ENCODE measurements at regions not wholly inside any gene's neighbourhood (a gene's known extent, or its start where the extent isn't known, plus 50 kb on each side); places are given as distances from the start of the nearest gene placed in this dataset.

DNA sequence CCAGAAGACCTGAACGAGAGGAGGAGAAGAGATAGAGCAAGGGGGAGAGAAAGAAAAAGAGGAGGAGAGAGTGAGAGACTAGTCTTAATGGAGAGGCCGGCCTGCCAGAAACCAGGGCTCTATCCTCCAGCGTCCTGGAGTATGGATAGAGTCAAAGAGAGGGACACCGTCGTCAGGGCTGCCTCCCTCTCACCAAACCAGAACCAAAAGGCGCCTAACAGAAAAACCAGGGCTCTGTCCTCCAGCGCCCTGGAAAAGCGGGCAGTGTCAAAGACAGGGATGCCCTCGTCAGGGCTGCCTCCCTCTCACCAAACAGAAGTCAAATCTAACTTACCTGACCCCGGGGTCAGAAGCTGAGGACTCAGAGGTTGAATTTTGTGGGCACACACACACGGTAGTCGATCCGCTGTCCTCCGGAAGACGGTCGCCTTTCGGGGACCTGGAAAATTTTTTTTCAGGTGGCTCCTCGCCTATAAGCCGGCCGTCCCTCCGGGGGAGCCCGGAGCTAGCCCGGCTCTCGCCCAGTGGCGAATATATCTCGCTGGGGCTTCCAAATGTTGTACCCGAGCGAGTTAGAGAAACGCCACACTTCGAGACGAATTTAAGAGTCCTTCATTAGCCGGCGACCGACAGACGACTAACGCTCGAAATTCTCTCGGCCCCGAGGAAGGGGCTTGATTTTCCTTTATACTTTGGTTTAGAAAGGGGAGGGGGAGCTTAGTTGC lies 148.2 kb downstream of the TRIM27 start:
- DNase-seq (ENCODE audit: low spot score, unreplicated experiment), result no peak
- peaks cover 97% of the 10 kb centered on the region for H3K27me3 Mint-ChIP-seq
- H3K27ac Mint-ChIP-seq, result no peak overlapping the region
- peak overlapping the region; percentile 15 for H3K4me3 Mint-ChIP-seq (ENCODE audit: low read depth)
- no peak for TF ChIP-seq CTCF (IDR thresholded peaks at IDR 0.05; ENCODE audit: unreplicated experiment)
- H3K9me3 Mint-ChIP-seq (ENCODE audit: low read depth), result no peaks in the 10 kb centered on the region
- H3K4me1 Mint-ChIP-seq (ENCODE audit: low read depth), result peaks cover 14% of the 10 kb centered on the region
- no peaks in the 10 kb centered on the region for H3K36me3 Mint-ChIP-seq (ENCODE audit: insufficient read depth)

- no peaks in the 10 kb centered on the region for H3K36me3 Mint-ChIP-seq (ENCODE audit: insufficient read depth)
- H3K4me1 Mint-ChIP-seq (ENCODE audit: low read depth), result peaks cover 14% of the 10 kb centered on the region
- H3K4me3 Mint-ChIP-seq (ENCODE audit: low read depth), result no peak overlapping the region
- DNase-seq (ENCODE audit: low spot score, unreplicated experiment), result no peak
- H3K27ac Mint-ChIP-seq, result no peak overlapping the region
- H3K9me3 Mint-ChIP-seq (ENCODE audit: low read depth), result no peaks in the 10 kb centered on the region
- H3K27me3 Mint-ChIP-seq, result peaks cover 96% of the 10 kb centered on the region
- TF ChIP-seq CTCF (IDR thresholded peaks at IDR 0.05; ENCODE audit: unreplicated experiment), result no peak
Observed at GRCh38 chr6:28776269-28777146, 147.3 kb downstream of the TRIM27 start.

DNA sequence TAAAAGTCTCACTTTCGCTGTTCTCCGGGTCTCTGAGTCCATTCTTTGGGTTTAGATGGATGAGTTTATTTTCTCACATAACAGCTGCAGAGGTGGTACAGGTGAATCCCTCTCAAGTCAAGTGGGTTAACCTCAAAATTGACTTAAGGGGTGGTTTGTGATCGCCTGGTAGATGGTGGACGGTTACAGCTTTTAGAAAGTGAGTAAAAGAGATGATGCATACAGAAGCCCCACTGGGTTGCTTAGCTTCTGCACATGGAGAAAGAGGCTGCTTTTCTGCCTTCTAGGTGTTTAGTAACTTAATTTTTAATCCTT lies 146.7 kb downstream of the TRIM27 start:
- Mint-ChIP-seq H3K27me3 (peaks cover 96% of the 10 kb centered on the region), H3K4me3 (ENCODE audit: low read depth) (no peak overlapping the region), H3K9me3 (ENCODE audit: low read depth) (no peaks in the 10 kb centered on the region), H3K36me3 (ENCODE audit: insufficient read depth) (no peaks in the 10 kb centered on the region), H3K4me1 (ENCODE audit: low read depth) (peaks cover 14% of the 10 kb centered on the region), H3K27ac (no peak overlapping the region)
- DNase-seq (ENCODE audit: low spot score, unreplicated experiment), result no peak
- no peak for TF ChIP-seq CTCF (IDR thresholded peaks at IDR 0.05; ENCODE audit: unreplicated experiment)

GRCh38 chr6:28782113-28782673 lies 141.6 kb downstream of the TRIM27 start:
- DNase-seq (ENCODE audit: low spot score, unreplicated experiment), result no peak
- Mint-ChIP-seq H3K36me3 (ENCODE audit: insufficient read depth) (no peaks in the 10 kb centered on the region), H3K4me3 (ENCODE audit: low read depth) (no peak overlapping the region)

More at GRCh38 chr6:28782113-28782673, 141.6 kb downstream of the TRIM27 start:
- H3K27ac Mint-ChIP-seq, result peak overlapping the region; percentile 1
- no peaks in the 10 kb centered on the region for H3K4me1 Mint-ChIP-seq (ENCODE audit: low read depth)
- peaks cover 92% of the 10 kb centered on the region for H3K27me3 Mint-ChIP-seq
- no peak for TF ChIP-seq CTCF (IDR thresholded peaks at IDR 0.05; ENCODE audit: unreplicated experiment)
- H3K9me3 Mint-ChIP-seq (ENCODE audit: low read depth), result no peaks in the 10 kb centered on the region
